Astrocyte (in vitro differentiated cells and primary cell): ENCODE measurements at regions not wholly inside any gene's neighbourhood (a gene's known extent, or its start where the extent isn't known, plus 50 kb on each side); places are given as distances from the start of the nearest gene placed in this dataset.

Experiments
- DNase-seq: peaks from one replicate; pipeline ENCODE4 v3.0.0-alpha.2; 2010; ENCODE audit warnings: low read depth
- FAIRE-seq: peaks from 2 replicates; lab custom pipeline; 2011; peaks lifted over from hg19 to GRCh38; lab: Jason Lieb, UNC
- H2AFZ ChIP-seq: 2 replicates; pipeline ENCODE4 v1.6.0; 2012; ENCODE audit warnings: low read depth, low read length, inconsistent platforms
- H3K27ac ChIP-seq: 2 replicates; pipeline ENCODE4 v1.5.1; 2011; ENCODE audit warnings: low read depth, low read length, inconsistent platforms
- H3K27me3 ChIP-seq: 2 replicates; pipeline ENCODE4 v1.6.0; 2011; ENCODE audit warnings: low read length, inconsistent platforms; ENCODE audit not compliant: insufficient read depth
- H3K36me3 ChIP-seq: 2 replicates; pipeline ENCODE4 v1.5.1; 2011; ENCODE audit warnings: low read length, inconsistent platforms; ENCODE audit not compliant: insufficient read depth
- H3K4me1 ChIP-seq: 2 replicates; pipeline ENCODE4 v1.5.1; 2011; ENCODE audit warnings: low read length, inconsistent platforms; ENCODE audit not compliant: insufficient read depth
- H3K4me2 ChIP-seq: 2 replicates; pipeline ENCODE4 v1.6.0; 2012; ENCODE audit warnings: low read length, inconsistent platforms
- H3K4me3 ChIP-seq: 2 replicates; pipeline ENCODE4 v1.5.1; 2011; ENCODE audit warnings: low read depth, mild to moderate bottlenecking, low read length, inconsistent platforms; ENCODE audit not compliant: insufficient read depth
- H3K79me2 ChIP-seq: 2 replicates; pipeline ENCODE4 v1.6.0; 2012; ENCODE audit warnings: mild to moderate bottlenecking, low read length, inconsistent platforms; ENCODE audit not compliant: insufficient read depth
- H3K9ac ChIP-seq: 2 replicates; pipeline ENCODE4 v1.6.0; 2012; ENCODE audit warnings: mild to moderate bottlenecking, low read length, inconsistent platforms
- H3K9me3 ChIP-seq: 2 replicates; pipeline ENCODE4 v1.5.1; 2012; ENCODE audit warnings: low read depth, mild to moderate bottlenecking, low read length, inconsistent platforms; ENCODE audit not compliant: insufficient read depth
- H4K20me1 ChIP-seq: 2 replicates; pipeline ENCODE4 v1.6.0; 2012; ENCODE audit warnings: low read length, inconsistent platforms; ENCODE audit not compliant: insufficient read depth
- H3K27ac Mint-ChIP-seq: one replicate; pipeline ENCODE4 v1.8.0; 2021; ENCODE audit warnings: mild to moderate bottlenecking, mixed read lengths; ENCODE audit not compliant: unreplicated experiment
- H3K27me3 Mint-ChIP-seq: one replicate; pipeline ENCODE4 v1.8.0; 2021; ENCODE audit warnings: low read depth, mixed read lengths; ENCODE audit not compliant: unreplicated experiment
- H3K36me3 Mint-ChIP-seq: one replicate; pipeline ENCODE4 v1.8.0; 2021; ENCODE audit warnings: low read depth, mixed read lengths; ENCODE audit not compliant: unreplicated experiment
- H3K4me1 Mint-ChIP-seq: one replicate; pipeline ENCODE4 v1.8.0; 2021; ENCODE audit warnings: low read depth, mixed read lengths; ENCODE audit not compliant: unreplicated experiment
- H3K4me3 Mint-ChIP-seq: one replicate; pipeline ENCODE4 v1.8.0; 2021; ENCODE audit warnings: mild to moderate bottlenecking, moderate library complexity, mixed read lengths; ENCODE audit not compliant: unreplicated experiment
- H3K9me3 Mint-ChIP-seq: one replicate; pipeline ENCODE4 v1.8.0; 2021; ENCODE audit warnings: mild to moderate bottlenecking, mixed read lengths; ENCODE audit not compliant: unreplicated experiment
- CTCF ChIP-seq: IDR thresholded peaks from 2 replicates; pipeline ENCODE4 v1.5.1; 2011; ENCODE audit warnings: low read depth, mild to moderate bottlenecking, inconsistent platforms, low read length, moderate library complexity; ENCODE audit not compliant: insufficient read depth
- EZH2 ChIP-seq: IDR thresholded peaks from 2 replicates; pipeline ENCODE4 v1.6.1; 2012; ENCODE audit warnings: mild to moderate bottlenecking, low read length, inconsistent platforms; ENCODE audit not compliant: insufficient read depth

- no peaks in the 10 kb centered on the region for H3K9me3 Mint-ChIP-seq
- TF ChIP-seq EZH2 (no peak), CTCF (no peak)
- FAIRE-seq = no peak
These were observed 291.0 kb upstream of the SOX11 start for GRCh38 chr2:5401115-5401657.

GRCh38 chr2:5403392-5403791 is 288.8 kb upstream of the SOX11 start:
- Histone ChIP-seq H2AFZ (no peak overlapping the region), H3K27ac (no peak overlapping the region), H3K4me2 (no peak overlapping the region), H3K79me2 (no peaks in the 10 kb centered on the region), H3K36me3 (no peaks in the 10 kb centered on the region), H3K9me3 (no peaks in the 10 kb centered on the region), H3K4me3 (no peak overlapping the region), H3K4me1 (no peaks in the 10 kb centered on the region), H4K20me1 (no peaks in the 10 kb centered on the region), H3K9ac (no peak overlapping the region), H3K27me3 (no peaks in the 10 kb centered on the region)
- H3K27ac Mint-ChIP-seq = no peak overlapping the region
- no peak overlapping the region for H3K4me3 Mint-ChIP-seq
- TF ChIP-seq CTCF (no peak), EZH2 (no peak)
- H3K4me1 Mint-ChIP-seq = no peaks in the 10 kb centered on the region
- FAIRE-seq (no peak), DNase-seq (no peak)
- H3K9me3 Mint-ChIP-seq = no peaks in the 10 kb centered on the region
- no peaks in the 10 kb centered on the region for H3K36me3 Mint-ChIP-seq
- no peaks in the 10 kb centered on the region for H3K27me3 Mint-ChIP-seq

More at GRCh38 chr2:5401115-5401657, 291.0 kb upstream of the SOX11 start:
- H3K4me1 Mint-ChIP-seq = no peaks in the 10 kb centered on the region
- Histone ChIP-seq H3K79me2 (no peaks in the 10 kb centered on the region), H4K20me1 (no peaks in the 10 kb centered on the region), H3K36me3 (no peaks in the 10 kb centered on the region), H3K9me3 (no peaks in the 10 kb centered on the region), H3K4me1 (no peaks in the 10 kb centered on the region), H2AFZ (no peak overlapping the region), H3K27ac (no peak overlapping the region), H3K27me3 (no peaks in the 10 kb centered on the region), H3K9ac (no peak overlapping the region), H3K4me3 (no peak overlapping the region), H3K4me2 (no peak overlapping the region)
- no peaks in the 10 kb centered on the region for H3K36me3 Mint-ChIP-seq
- H3K4me3 Mint-ChIP-seq = no peak overlapping the region
- DNase-seq = no peak
- no peak overlapping the region for H3K27ac Mint-ChIP-seq
- H3K27me3 Mint-ChIP-seq = no peaks in the 10 kb centered on the region

GRCh38 chr2:5409898-5410381 is 282.2 kb upstream of the SOX11 start:
- Mint-ChIP-seq H3K4me1 (no peaks in the 10 kb centered on the region), H3K36me3 (no peaks in the 10 kb centered on the region), H3K9me3 (no peaks in the 10 kb centered on the region), H3K27ac (no peak overlapping the region), H3K4me3 (no peak overlapping the region), H3K27me3 (no peaks in the 10 kb centered on the region)
- H3K27me3 ChIP-seq = no peaks in the 10 kb centered on the region
- H2AFZ ChIP-seq = peak overlapping the region; percentile 36
- H3K36me3 ChIP-seq = no peaks in the 10 kb centered on the region
- H3K9ac ChIP-seq = no peak overlapping the region
- no peak for TF ChIP-seq EZH2
- TF ChIP-seq CTCF = no peak
- no peaks in the 10 kb centered on the region for H3K9me3 ChIP-seq
- no peaks in the 10 kb centered on the region for H4K20me1 ChIP-seq
- no peak overlapping the region for H3K27ac ChIP-seq
- DNase-seq (no peak), FAIRE-seq (no peak)
- no peak overlapping the region for H3K4me3 ChIP-seq
- H3K4me1 ChIP-seq = no peaks in the 10 kb centered on the region
- H3K4me2 ChIP-seq = no peak overlapping the region
- no peaks in the 10 kb centered on the region for H3K79me2 ChIP-seq
